HG03103 (cell line): ENCODE measurements at regions not wholly inside any gene's neighbourhood (a gene's known extent, or its start where the extent isn't known, plus 50 kb on each side); places are given as distances from the start of the nearest gene placed in this dataset.

Experiments used
- ATAC-seq: cut with Tn5 transposase; IDR thresholded peaks from one replicate; pipeline ENCODE4 v1.9.1; 2021; ENCODE audit warnings: low read depth; ENCODE audit not compliant: unreplicated experiment

GRCh38 chr3:61311044-61311443 is 59.8 kb upstream of the FHIT start:
- no peak for ATAC-seq

DNA sequence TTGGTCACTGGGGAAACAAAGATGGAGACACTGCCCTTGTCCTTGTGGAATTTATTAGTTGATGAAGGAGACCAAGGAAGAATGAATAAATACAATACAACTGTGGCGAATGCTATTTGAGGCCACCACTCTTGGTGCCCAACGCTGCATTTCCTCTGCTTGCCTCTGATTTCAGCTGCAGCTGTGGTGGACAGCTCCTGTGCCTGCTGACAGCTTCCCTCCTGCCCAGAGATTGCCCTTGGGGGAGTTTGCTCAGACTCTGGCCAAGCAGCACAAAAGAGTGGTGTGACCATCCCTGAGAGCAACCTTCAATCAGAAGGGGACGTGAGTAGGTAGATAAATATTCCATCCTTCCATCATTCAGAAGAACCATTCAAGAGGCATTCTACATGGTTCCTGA is 64.6 kb upstream of the FHIT start:
- ATAC-seq, result no peak

- ATAC-seq, result no peak
Measured at GRCh38 chr3:61323094-61323493, 71.8 kb upstream of the FHIT start.

DNA sequence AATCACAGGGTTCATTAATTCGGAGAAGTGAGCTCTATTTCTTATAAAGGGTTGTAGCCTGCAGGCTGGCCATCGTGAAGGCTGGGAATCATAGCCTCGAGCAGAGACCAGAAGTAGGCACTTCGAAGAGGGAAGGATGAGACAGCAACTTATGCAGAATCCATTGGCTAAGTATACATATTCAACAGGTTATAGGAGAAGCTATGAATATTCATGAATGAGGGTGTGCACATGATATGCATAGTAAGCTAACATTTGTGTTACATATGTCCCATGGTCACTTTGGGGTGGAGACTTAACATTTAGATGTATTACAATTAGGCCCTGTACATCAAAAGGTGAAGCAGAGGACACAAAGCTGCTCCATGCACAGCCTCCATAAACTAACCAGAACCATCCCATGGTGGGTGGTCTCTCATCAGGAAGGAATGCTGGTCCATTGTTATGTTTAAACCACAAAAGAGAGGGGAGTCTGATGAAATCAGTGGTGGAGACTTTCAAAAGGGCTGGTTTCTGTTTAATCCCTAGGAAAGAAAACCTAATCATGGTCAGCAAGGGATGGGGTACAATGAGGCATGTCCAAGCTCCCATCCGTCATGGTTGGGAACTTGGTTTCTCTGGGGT is 80.8 kb upstream of the FHIT start:
- no peak for ATAC-seq

- ATAC-seq, result no peak
Measured at GRCh38 chr3:61333192-61333961, 82.1 kb upstream of the FHIT start.

- no peak for ATAC-seq
Measured at GRCh38 chr3:61334783-61335182, 83.5 kb upstream of the FHIT start.

- ATAC-seq, result no peak
Measured at GRCh38 chr3:61340931-61341461, 89.7 kb upstream of the FHIT start.

DNA sequence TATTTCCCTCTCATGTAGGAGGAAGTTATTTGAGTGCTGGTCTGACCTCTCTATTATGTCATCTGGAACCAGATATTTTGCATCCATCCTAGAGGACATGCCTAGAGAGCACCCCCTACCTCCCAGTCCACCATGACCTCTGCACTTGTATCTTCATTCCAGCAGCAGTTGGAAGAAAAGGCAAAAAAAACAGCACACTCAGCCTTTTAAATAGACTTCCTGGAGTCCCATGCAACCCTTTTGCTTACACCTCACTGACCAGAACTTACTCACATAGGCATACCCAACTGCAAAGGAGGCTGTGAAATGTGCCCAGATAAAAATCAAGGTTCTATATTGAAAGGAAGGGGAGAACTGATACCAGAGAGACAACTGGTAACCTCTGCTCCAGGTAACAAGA is 92.3 kb upstream of the FHIT start:
- ATAC-seq, result no peak

DNA sequence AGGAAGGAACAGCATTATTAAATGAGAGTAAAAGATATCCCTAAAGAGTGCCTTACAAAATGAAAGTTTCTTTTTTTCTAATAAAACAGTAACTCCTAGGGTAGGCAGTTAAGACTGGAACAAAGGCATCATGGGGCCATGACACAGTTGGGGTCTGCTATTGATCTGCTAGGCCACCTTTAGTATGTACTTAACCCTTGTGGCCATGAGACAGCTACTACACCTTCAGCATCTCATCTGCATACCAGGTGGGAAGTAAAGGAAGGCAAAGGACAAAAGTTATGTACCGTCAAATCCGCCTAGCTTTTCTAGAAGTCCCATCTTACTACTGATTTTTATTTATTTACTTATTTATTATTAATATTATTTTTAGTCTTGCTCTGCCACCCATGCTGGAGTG is 93.8 kb upstream of the FHIT start:
- no peak for ATAC-seq

DNA sequence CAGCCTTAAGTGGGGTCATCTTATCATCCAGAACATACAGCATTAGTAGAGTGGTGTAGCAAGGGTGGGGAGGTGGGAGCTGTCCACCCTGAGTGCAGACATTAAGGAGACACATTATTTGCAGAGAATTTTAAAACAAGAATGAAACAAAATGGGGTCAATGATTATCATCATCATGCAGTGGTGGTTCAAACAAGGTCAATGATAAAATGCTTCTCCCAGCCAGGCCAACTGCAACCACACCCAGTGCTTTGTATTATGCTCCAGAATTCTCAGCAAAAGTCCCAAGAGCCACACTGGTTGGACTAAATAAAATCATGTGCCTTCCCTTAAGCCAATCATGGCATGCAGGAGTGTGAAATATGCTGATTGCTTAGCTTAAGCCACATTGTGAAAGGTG is 96.7 kb upstream of the FHIT start:
- no peak for ATAC-seq

GRCh38 chr3:61349717-61350116 is 98.5 kb upstream of the FHIT start:
- no peak for ATAC-seq

DNA sequence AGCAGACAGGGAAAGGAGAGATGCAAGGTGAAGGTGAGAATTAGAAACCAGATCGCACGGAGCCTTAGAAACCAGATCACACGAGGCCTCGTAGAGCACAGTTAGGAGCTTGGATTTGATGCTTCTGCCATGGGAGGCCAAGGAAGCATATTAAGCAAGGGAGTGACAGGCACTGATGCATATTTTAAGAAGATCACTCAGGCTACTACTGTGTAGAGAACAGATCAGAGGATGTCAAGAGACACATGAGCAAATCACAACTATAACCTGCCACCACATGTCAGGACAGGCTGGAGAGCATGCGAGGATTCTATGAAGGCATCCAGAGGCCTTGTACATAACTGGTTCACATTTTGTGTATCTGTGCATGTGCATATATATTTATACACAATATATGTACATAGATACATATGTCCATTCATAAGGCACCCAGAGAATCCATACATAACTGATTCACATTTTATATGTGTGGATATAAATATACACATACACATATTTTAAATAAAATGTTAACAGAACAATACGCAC is 99.6 kb upstream of the FHIT start:
- no peak for ATAC-seq

GRCh38 chr3:61352306-61352705 is 101.1 kb upstream of the FHIT start:
- ATAC-seq, result no peak

GRCh38 chr3:61353382-61353781 is 102.1 kb upstream of the FHIT start:
- no peak for ATAC-seq

DNA sequence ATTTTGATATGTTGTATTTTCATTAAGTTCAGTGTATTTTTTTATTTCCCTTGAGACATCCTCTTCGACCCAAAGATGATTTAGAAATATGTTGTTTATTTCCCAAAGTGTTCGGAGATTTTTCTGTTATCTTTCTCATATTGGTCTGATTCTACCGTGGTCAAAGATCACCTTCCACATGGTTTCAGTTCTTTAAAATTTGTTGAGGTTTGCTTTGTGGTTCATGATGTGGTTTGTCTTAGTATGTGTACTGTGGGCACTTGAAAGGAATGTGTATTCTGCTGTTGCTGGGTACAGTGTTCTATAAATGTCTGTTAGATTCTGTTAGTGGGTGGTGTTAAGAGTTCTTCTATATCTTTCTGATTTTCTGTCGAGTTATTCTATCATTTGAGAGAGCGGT is 103.4 kb upstream of the FHIT start:
- no peak for ATAC-seq

DNA sequence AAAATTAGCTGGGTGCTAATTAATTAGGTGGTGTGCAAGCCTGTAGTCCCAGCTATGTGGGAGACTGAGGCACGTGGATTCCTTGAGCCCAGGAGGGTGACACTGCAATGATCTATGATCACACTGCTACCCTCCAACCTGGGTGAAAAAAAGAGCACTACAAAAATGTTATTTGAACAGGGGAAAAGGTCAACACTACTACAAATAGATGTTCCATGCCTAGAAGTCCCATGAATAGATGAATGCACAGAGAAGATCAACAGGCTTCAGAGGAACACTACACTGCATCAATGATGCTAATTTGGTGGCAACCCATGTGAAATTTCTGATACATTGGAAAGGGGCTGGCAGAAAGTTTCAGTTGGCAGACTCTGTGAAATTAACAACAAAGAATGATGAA is 105.4 kb upstream of the FHIT start:
- ATAC-seq, result no peak

DNA sequence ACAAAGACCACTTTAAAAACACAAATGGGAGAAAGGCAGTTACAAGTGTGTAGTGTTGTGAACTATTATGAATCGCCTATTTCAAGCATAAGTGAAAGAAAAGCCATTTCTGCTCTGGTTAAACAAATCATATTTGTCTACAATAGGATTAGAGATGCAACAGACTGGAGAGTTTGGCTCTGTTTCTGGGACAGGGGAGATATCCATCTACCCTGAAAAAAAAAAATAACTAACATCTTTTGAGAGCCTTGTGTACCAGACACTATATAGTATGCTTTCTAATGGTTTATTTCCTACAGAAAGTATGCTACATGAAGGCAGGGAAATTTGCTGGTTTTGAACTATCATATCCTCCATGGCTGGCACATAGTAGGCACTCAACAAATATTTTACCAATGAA is 106.7 kb upstream of the FHIT start:
- ATAC-seq, result no peak

GRCh38 chr3:61358364-61358763 is 107.1 kb upstream of the FHIT start:
- peak; percentile 99 for ATAC-seq

DNA sequence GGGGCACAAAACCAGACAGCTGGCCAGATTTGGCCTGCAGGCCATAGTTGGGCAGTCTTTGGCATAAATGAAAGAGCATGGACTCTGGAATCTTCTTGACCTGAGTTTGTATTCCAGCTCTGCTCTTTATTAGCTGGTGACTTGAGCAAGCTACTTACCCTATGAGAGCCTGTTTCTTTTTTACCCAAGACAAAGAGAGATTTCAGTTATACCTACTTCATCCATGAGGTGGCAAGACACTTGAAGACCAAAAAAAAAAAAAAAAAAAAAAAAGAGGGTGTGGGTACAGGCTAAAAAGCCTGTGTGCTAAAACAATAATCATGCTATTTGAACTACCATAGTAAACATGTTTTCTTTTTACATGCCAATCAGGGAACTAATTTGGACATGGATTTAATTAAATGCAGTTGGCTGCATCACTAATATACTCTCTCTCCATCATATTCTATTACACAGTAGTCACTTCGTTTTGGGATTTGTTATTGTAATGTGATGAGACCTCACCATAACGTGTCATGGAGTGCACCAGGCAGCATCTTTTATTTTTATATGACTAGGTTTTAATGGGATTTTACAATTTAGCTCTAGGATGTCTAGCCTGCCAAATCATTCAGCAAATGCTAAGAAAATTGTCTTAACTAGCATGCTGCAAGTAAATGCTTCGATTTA is 109.2 kb upstream of the FHIT start:
- ATAC-seq, result no peak

DNA sequence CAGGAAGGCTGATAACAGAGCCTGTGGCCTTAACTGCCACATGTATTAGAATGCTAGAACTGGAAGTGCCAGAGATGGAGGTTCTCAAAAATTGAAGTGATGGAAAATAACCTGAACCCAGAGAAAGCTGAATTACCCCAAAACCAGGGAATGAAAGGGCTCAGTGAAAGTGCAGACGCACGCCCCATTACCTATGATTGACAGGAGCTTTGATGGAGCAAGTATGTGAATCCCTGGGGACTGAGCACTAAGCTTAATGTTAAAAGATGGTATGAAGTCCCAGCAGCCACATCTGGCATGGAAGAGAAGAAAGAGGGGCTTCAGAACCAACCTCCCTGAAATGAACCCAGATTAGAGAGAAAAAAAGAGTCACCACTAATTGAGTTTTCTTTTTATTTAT is 118.4 kb upstream of the FHIT start:
- no peak for ATAC-seq

DNA sequence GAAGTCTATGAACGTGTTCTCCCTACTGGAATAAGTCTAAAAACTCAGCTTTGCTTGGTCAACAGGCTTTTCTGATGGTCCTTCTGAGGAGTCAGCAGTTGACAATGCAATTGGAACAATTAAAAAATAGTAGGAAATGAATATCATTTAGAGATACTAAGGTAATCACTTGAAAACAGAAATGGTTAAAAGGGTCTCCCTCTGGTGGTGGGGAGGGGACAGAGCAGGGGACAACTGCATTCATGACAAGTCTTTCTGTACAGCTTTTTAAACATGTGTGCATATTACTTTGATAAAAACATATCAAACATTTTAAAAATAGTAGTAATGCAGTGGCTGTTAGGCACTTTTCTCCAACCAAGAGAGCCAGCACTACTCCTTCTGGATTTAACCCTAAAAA is 119.9 kb upstream of the FHIT start:
- peak; percentile 74 for ATAC-seq
